ENCODE measurements at regions not wholly inside any gene's neighbourhood (a gene's known extent, or its start where the extent isn't known, plus 50 kb on each side); places are given as distances from the start of the nearest gene placed in this dataset.

GRCh38 chr13:57326532-57326931 is 159.5 kb downstream of the PRR20E start:
- no peak for TF ChIP-seq EZH2phosphoT487 (IDR thresholded peaks at IDR 0.05; ENCODE audit: borderline replicate concordance)
- TF ChIP-seq, protein P1, sequence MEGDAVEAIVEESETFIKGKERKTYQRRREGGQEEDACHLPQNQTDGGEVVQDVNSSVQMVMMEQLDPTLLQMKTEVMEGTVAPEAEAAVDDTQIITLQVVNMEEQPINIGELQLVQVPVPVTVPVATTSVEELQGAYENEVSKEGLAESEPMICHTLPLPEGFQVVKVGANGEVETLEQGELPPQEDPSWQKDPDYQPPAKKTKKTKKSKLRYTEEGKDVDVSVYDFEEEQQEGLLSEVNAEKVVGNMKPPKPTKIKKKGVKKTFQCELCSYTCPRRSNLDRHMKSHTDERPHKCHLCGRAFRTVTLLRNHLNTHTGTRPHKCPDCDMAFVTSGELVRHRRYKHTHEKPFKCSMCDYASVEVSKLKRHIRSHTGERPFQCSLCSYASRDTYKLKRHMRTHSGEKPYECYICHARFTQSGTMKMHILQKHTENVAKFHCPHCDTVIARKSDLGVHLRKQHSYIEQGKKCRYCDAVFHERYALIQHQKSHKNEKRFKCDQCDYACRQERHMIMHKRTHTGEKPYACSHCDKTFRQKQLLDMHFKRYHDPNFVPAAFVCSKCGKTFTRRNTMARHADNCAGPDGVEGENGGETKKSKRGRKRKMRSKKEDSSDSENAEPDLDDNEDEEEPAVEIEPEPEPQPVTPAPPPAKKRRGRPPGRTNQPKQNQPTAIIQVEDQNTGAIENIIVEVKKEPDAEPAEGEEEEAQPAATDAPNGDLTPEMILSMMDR (conservative IDR thresholded peaks at IDR 0.05; ENCODE audit: low read length), result no peak

Measured in Loucy (cell line).